Neural cell (in vitro differentiated cells): ENCODE measurements at regions not wholly inside any gene's neighbourhood (a gene's known extent, or its start where the extent isn't known, plus 50 kb on each side); places are given as distances from the start of the nearest gene placed in this dataset.

Experiments used
- EP300 ChIP-seq: fragments of 450-650 bp; conservative IDR thresholded peaks from 2 replicates; pipeline ENCODE4 v1.6.1; 2014; ENCODE audit warnings: antibody characterized with exemption, mild to moderate bottlenecking, moderate library complexity; ENCODE audit not compliant: poor library complexity, severe bottlenecking
- MXI1 ChIP-seq: fragments of 450-650 bp; conservative IDR thresholded peaks from 2 replicates; pipeline ENCODE4 v1.6.1; 2014; ENCODE audit warnings: antibody characterized with exemption, mild to moderate bottlenecking; ENCODE audit not compliant: poor library complexity, severe bottlenecking
- POLR2AphosphoS5 ChIP-seq: IDR thresholded peaks from 2 replicates; pipeline ENCODE4 v1.6.1; 2012
- SMC3 ChIP-seq: fragments of 450-650 bp; conservative IDR thresholded peaks from 2 replicates; pipeline ENCODE4 v1.6.1; 2014; ENCODE audit warnings: antibody characterized with exemption, mild to moderate bottlenecking, moderate library complexity; ENCODE audit not compliant: poor library complexity
- TF ChIP-seq, protein P1 (sequence below): fragments of 450-650 bp; IDR thresholded peaks from 2 replicates; pipeline ENCODE4 v1.5.1; 2014; ENCODE audit warnings: antibody characterized with exemption, mild to moderate bottlenecking, moderate library complexity; ENCODE audit not compliant: poor library complexity, severe bottlenecking

GRCh38 chr4:25564836-25565235, 90.8 kb upstream of the SLC34A2 start:
- no peak for TF ChIP-seq SMC3
- TF ChIP-seq, protein P1, sequence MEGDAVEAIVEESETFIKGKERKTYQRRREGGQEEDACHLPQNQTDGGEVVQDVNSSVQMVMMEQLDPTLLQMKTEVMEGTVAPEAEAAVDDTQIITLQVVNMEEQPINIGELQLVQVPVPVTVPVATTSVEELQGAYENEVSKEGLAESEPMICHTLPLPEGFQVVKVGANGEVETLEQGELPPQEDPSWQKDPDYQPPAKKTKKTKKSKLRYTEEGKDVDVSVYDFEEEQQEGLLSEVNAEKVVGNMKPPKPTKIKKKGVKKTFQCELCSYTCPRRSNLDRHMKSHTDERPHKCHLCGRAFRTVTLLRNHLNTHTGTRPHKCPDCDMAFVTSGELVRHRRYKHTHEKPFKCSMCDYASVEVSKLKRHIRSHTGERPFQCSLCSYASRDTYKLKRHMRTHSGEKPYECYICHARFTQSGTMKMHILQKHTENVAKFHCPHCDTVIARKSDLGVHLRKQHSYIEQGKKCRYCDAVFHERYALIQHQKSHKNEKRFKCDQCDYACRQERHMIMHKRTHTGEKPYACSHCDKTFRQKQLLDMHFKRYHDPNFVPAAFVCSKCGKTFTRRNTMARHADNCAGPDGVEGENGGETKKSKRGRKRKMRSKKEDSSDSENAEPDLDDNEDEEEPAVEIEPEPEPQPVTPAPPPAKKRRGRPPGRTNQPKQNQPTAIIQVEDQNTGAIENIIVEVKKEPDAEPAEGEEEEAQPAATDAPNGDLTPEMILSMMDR, result no peak
- TF ChIP-seq EP300, result no peak
- TF ChIP-seq POLR2AphosphoS5, result no peak
- TF ChIP-seq MXI1, result no peak
